ENCODE measurements at regions not wholly inside any gene's neighbourhood (a gene's known extent, or its start where the extent isn't known, plus 50 kb on each side); places are given as distances from the start of the nearest gene placed in this dataset.

DNA sequence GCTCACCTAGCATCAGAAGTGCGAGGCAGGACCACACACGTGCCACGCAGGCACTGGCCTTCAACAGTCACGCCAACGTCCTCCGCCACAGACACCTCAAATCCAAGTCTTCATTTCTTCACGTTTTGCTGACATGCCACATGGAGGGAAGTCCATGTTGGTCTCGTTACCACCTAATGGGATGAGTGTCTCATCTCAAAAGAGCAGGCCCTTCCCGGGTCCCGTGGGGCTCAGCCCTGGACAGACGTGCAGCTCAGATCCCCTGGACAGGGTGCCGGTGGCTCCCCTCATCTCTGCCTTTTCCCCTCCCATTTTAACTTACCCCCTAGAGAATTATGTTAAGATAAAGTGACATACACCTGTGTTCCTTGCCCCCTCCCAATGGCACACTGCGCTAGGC, 76.8 kb downstream of the MRPL36 start:
- ATAC-seq (no peak), DNase-seq (ENCODE audit: low read depth, low spot score) (no peak)
- peaks cover 12 to 20% of the 10 kb centered on the region in 2 experiments; a peak in 3 of 4 replicates for H3K9me3 ChIP-seq (ENCODE audit: control insufficient read depth in 1 of 2, insufficient read depth in 1 of 2, low read depth in 1 of 2, low read length in 2 of 2)
- POLR2A ChIA-PET = no interaction called here
- H3K27ac ChIP-seq (ENCODE audit: low read depth, low read length) = no peak overlapping the region
- TF ChIP-seq ZNF274 (IDR thresholded peaks at IDR 0.05; ENCODE audit: low read depth, low read length) (no peak), YY1 (IDR thresholded peaks at IDR 0.05; ENCODE audit: extremely low read depth, insufficient replicate concordance, low read depth, low read length) (no peak), EZH2phosphoT487 (IDR thresholded peaks at IDR 0.05; ENCODE audit: borderline replicate concordance) (no peak), JUND (IDR thresholded peaks at IDR 0.05) (no peak), CBX3 (IDR thresholded peaks at IDR 0.05; ENCODE audit: low read depth) (no peak), RAD21 (IDR thresholded peaks at IDR 0.05; ENCODE audit: low read depth) (no peak), TCF7L2 (IDR thresholded peaks at IDR 0.05; ENCODE audit: borderline replicate concordance, extremely low read depth, insufficient read depth, insufficient read length) (no peak), ELF1 (IDR thresholded peaks at IDR 0.05; ENCODE audit: borderline replicate concordance, low read depth) (no peak), EGR1 (IDR thresholded peaks at IDR 0.05; ENCODE audit: low read depth) (no peak), EZH2 (IDR thresholded peaks at IDR 0.05) (no peak), POLR2AphosphoS5 (IDR thresholded peaks at IDR 0.05; ENCODE audit: low read depth, low read length) (no peak), ZFX (IDR thresholded peaks at IDR 0.05) (no peak), SRF (IDR thresholded peaks at IDR 0.05; ENCODE audit: low read depth) (no peak), FOSL1 (IDR thresholded peaks at IDR 0.05; ENCODE audit: low read depth) (no peak), POLR2A (IDR thresholded peaks at IDR 0.05; ENCODE audit: borderline replicate concordance, extremely low read depth, insufficient read depth, insufficient read length) (no peak), SP1 (IDR thresholded peaks at IDR 0.05; ENCODE audit: low read depth) (no peak)
- TF ChIP-seq, protein P1, sequence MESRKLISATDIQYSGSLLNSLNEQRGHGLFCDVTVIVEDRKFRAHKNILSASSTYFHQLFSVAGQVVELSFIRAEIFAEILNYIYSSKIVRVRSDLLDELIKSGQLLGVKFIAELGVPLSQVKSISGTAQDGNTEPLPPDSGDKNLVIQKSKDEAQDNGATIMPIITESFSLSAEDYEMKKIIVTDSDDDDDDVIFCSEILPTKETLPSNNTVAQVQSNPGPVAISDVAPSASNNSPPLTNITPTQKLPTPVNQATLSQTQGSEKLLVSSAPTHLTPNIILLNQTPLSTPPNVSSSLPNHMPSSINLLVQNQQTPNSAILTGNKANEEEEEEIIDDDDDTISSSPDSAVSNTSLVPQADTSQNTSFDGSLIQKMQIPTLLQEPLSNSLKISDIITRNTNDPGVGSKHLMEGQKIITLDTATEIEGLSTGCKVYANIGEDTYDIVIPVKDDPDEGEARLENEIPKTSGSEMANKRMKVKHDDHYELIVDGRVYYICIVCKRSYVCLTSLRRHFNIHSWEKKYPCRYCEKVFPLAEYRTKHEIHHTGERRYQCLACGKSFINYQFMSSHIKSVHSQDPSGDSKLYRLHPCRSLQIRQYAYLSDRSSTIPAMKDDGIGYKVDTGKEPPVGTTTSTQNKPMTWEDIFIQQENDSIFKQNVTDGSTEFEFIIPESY (IDR thresholded peaks at IDR 0.05; ENCODE audit: extremely low read depth, insufficient replicate concordance, low read length) = no peak
- TF ChIP-seq, protein P2, sequence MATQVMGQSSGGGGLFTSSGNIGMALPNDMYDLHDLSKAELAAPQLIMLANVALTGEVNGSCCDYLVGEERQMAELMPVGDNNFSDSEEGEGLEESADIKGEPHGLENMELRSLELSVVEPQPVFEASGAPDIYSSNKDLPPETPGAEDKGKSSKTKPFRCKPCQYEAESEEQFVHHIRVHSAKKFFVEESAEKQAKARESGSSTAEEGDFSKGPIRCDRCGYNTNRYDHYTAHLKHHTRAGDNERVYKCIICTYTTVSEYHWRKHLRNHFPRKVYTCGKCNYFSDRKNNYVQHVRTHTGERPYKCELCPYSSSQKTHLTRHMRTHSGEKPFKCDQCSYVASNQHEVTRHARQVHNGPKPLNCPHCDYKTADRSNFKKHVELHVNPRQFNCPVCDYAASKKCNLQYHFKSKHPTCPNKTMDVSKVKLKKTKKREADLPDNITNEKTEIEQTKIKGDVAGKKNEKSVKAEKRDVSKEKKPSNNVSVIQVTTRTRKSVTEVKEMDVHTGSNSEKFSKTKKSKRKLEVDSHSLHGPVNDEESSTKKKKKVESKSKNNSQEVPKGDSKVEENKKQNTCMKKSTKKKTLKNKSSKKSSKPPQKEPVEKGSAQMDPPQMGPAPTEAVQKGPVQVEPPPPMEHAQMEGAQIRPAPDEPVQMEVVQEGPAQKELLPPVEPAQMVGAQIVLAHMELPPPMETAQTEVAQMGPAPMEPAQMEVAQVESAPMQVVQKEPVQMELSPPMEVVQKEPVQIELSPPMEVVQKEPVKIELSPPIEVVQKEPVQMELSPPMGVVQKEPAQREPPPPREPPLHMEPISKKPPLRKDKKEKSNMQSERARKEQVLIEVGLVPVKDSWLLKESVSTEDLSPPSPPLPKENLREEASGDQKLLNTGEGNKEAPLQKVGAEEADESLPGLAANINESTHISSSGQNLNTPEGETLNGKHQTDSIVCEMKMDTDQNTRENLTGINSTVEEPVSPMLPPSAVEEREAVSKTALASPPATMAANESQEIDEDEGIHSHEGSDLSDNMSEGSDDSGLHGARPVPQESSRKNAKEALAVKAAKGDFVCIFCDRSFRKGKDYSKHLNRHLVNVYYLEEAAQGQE (IDR thresholded peaks at IDR 0.05; ENCODE audit: low read depth) = no peak
- TF ChIP-seq, protein P3, sequence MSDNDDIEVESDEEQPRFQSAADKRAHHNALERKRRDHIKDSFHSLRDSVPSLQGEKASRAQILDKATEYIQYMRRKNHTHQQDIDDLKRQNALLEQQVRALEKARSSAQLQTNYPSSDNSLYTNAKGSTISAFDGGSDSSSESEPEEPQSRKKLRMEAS (IDR thresholded peaks at IDR 0.05) = no peak
- no peaks in the 10 kb centered on the region for H4K20me1 ChIP-seq (ENCODE audit: insufficient read depth)
- no peak overlapping the region for H3K4me3 ChIP-seq (replicated peaks in 1 of 2; ENCODE audit: low read depth in 1 of 2, low read length in 2 of 2)
- H3K36me3 ChIP-seq (ENCODE audit: control insufficient read depth in 1 of 2, insufficient read depth in 2 of 2, low read length in 2 of 2) = no peaks in the 10 kb centered on the region
- peaks cover 19% of the 10 kb centered on the region; the same call in 1 of the 2 replicates for H3K27me3 ChIP-seq (ENCODE audit: insufficient read depth, low read length)
- BruUV-seq (replicated peaks) = no TSS peak
- H2AFZ ChIP-seq (ENCODE audit: low read depth, low read length, poor library complexity, severe bottlenecking) = no peak overlapping the region
- no peaks in the 10 kb centered on the region for H3K9me2 ChIP-seq (ENCODE audit: insufficient read depth)
- no peak overlapping the region for H3K9ac ChIP-seq (ENCODE audit: low read length)
- CTCF ChIA-PET = no interaction called here
- no peaks in the 10 kb centered on the region for H3K4me1 ChIP-seq (ENCODE audit: control insufficient read depth in 1 of 2, insufficient read depth in 2 of 2, low read length in 2 of 2)
- RAD21 ChIA-PET (ENCODE audit: low non-redundant PET in 1 of 2, low total read pairs in 2 of 2, uncharacterized antibody in 2 of 2, unreplicated experiment in 2 of 2) = no interaction called here
- H3K79me2 ChIP-seq (ENCODE audit: insufficient read depth, low read length) = no peaks in the 10 kb centered on the region
- intact Hi-C loops (cut with micrococcal nuclease) = no loop called here
- H3K4me2 ChIP-seq (ENCODE audit: low read length) = no peak overlapping the region
